ENCODE measurements at regions not wholly inside any gene's neighbourhood (a gene's known extent, or its start where the extent isn't known, plus 50 kb on each side); places are given as distances from the start of the nearest gene placed in this dataset.

DNA sequence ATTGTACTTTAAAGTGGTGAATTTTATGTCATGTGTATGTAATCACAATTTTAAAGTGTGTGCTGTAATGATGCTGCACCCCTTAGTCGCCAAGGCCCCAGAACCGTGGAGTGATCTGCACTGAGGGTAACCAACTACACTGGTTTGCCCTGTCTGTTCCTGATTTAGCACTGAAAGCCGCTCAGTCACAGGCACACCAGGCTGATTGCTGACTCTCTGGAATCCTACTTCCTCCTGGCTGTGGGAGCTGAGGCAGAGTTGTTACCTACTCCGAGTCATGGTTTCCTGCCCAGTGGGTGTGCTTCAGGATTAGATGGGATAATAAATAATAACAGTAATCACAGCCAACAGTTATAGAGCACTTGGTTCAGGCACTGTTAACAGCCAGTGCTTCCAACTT lies 645.4 kb downstream of the BCOR start:
- TF ChIP-seq, protein P1, sequence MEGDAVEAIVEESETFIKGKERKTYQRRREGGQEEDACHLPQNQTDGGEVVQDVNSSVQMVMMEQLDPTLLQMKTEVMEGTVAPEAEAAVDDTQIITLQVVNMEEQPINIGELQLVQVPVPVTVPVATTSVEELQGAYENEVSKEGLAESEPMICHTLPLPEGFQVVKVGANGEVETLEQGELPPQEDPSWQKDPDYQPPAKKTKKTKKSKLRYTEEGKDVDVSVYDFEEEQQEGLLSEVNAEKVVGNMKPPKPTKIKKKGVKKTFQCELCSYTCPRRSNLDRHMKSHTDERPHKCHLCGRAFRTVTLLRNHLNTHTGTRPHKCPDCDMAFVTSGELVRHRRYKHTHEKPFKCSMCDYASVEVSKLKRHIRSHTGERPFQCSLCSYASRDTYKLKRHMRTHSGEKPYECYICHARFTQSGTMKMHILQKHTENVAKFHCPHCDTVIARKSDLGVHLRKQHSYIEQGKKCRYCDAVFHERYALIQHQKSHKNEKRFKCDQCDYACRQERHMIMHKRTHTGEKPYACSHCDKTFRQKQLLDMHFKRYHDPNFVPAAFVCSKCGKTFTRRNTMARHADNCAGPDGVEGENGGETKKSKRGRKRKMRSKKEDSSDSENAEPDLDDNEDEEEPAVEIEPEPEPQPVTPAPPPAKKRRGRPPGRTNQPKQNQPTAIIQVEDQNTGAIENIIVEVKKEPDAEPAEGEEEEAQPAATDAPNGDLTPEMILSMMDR (IDR thresholded peaks at IDR 0.05; ENCODE audit: insufficient read depth, low read length, severe bottlenecking) = no peak
- FAIRE-seq = no peak
- H3K4me3 ChIP-seq (ENCODE audit: low read depth, low read length) = no peak overlapping the region
- peak; percentile 15 for DNase-seq (ENCODE audit: low read depth)
- no peaks in the 10 kb centered on the region for H3K27me3 ChIP-seq (ENCODE audit: control insufficient read depth, insufficient read depth, low read length)
- H3K36me3 ChIP-seq (ENCODE audit: control insufficient read depth, insufficient read depth, low read length) = no peaks in the 10 kb centered on the region

DNA sequence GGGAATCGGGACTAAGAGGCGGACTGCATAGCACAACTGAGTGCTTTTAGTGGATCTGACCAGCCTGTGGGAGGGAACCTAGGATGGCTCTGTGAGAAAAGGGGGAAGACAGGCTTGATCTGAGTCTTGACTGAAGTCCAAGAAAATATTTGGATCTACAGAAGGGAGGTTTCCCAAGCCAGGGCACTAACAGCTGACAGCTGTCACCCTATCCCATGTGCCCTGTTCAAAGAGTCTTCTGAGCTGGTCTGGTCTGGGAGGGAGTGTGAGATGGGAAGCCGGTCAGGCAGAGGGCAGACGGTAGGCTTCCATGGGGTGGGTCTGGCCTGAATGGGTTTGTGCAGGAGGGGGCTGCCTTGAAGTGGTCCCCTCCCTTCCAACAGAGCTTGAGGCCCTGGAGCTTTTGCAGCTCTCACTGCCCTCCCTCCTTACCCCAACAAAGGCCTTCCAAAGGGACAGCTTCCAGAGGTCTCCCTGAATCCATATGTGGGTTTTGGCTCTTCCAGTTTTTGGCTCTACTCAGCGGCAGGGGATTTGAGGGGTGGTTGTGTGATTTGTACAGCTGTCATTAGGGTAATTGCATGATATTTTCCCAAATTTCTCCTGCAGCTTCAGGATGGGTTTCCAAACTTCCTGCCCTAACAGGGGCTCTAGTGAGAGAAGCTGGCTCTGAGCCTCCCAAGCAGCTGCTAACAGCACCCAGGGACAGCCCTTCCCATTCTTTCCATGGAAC lies 643.7 kb downstream of the BCOR start:
- Histone ChIP-seq H3K4me3 (ENCODE audit: low read depth, low read length) (no peak overlapping the region), H3K27me3 (ENCODE audit: control insufficient read depth, insufficient read depth, low read length) (no peaks in the 10 kb centered on the region), H3K36me3 (ENCODE audit: control insufficient read depth, insufficient read depth, low read length) (no peaks in the 10 kb centered on the region)
- DNase-seq (ENCODE audit: low read depth) (no peak), FAIRE-seq (no peak)
- TF ChIP-seq, protein P1 (IDR thresholded peaks at IDR 0.05; ENCODE audit: insufficient read depth, low read length, severe bottlenecking) = no peak

DNA sequence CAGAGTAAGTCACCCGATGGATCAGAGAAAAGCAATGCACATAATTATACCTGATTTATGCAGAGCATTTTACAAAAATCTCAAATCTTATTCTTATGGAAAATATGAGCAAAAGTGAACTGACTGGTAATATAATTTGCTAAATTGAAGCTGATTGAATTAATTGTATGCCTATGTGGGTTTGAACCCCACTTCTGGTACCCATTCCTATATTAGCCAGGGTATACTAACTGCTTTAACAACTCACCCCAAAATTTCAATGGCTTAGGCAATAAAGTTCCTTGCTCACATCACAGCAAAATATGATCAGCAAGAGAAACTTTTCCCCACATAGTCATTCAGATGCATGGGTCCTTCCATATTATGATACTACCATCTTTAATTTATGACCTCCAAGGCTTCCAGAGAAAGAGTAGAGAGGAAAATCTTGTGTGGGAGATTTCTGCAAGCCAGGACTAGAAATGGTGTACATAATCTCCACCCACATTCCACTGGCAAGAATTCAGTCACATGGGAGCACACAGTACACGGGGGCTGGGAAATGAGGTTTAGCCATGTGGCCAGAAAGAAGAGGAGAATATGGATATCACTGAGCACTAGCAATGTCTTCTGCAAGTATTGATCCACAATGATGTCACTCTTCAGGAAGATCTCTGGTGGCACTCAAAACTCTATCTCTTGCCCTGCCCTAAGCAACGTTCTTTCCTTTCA lies 640.7 kb downstream of the BCOR start:
- TF ChIP-seq, protein P1 (IDR thresholded peaks at IDR 0.05; ENCODE audit: insufficient read depth, low read length, severe bottlenecking) = no peak
- FAIRE-seq (no peak), DNase-seq (ENCODE audit: low read depth) (peak; percentile 29)
- Histone ChIP-seq H3K36me3 (ENCODE audit: control insufficient read depth, insufficient read depth, low read length) (no peaks in the 10 kb centered on the region), H3K27me3 (ENCODE audit: control insufficient read depth, insufficient read depth, low read length) (no peaks in the 10 kb centered on the region), H3K4me3 (ENCODE audit: low read depth, low read length) (no peak overlapping the region)

DNA sequence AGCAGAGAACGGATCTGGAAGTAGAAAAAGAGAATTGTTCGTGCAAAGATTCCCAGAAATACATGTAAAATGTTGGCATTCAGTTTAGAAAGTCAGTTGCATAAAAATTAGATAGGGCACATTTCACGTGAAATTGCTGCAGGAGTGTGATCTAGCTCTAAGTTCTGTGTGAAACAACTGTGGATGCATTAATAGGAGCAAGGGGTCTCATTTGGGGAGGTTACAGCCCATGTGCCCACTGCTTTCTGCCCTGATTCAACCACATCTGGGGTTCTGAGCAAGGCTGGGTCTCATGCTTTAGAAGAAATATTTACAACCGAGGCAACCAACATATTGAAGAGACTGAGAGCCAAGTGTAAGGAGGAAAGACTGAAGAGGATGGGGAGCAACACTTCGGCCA lies 639.0 kb downstream of the BCOR start:
- DNase-seq (ENCODE audit: low read depth) (no peak), FAIRE-seq (no peak)
- H3K36me3 ChIP-seq (ENCODE audit: control insufficient read depth, insufficient read depth, low read length) = no peaks in the 10 kb centered on the region
- no peak overlapping the region for H3K4me3 ChIP-seq (ENCODE audit: low read depth, low read length)
- TF ChIP-seq, protein P1 (IDR thresholded peaks at IDR 0.05; ENCODE audit: insufficient read depth, low read length, severe bottlenecking) = no peak
- no peaks in the 10 kb centered on the region for H3K27me3 ChIP-seq (ENCODE audit: control insufficient read depth, insufficient read depth, low read length)

DNA sequence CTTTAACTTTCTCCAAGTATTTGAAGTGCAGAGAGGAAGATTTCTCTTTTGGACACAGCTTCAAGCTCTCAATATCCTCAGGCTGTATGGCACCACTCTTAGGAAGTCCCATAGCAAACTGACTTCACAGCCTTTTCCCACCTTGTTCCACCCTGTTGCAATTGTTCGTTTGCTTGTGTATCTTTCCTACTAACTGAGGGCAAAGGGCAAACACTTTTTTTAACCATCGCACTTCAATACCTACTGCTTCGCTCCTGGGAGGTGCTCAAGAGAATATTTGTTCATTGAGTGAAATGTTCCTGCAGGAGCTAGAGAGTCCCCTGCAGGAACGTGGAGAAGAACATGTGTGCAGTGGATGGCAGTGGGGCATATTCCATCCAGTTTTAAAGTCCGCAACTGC lies 638.6 kb downstream of the BCOR start:
- Histone ChIP-seq H3K4me3 (ENCODE audit: low read depth, low read length) (no peak overlapping the region), H3K27me3 (ENCODE audit: control insufficient read depth, insufficient read depth, low read length) (no peaks in the 10 kb centered on the region), H3K36me3 (ENCODE audit: control insufficient read depth, insufficient read depth, low read length) (no peaks in the 10 kb centered on the region)
- TF ChIP-seq, protein P1 (IDR thresholded peaks at IDR 0.05; ENCODE audit: insufficient read depth, low read length, severe bottlenecking) = no peak
- DNase-seq (ENCODE audit: low read depth) = no peak
- FAIRE-seq = no peak
